GM12801 (cell line): ENCODE measurements at regions not wholly inside any gene's neighbourhood (a gene's known extent, or its start where the extent isn't known, plus 50 kb on each side); places are given as distances from the start of the nearest gene placed in this dataset.

Experiments
- TF ChIP-seq, protein P1 (sequence below): IDR thresholded peaks from one replicate; pipeline ENCODE4 v1.5.1; 2011; ENCODE audit warnings: control low read depth; ENCODE audit not compliant: insufficient read length; ENCODE audit errors: extremely low read depth

DNA sequence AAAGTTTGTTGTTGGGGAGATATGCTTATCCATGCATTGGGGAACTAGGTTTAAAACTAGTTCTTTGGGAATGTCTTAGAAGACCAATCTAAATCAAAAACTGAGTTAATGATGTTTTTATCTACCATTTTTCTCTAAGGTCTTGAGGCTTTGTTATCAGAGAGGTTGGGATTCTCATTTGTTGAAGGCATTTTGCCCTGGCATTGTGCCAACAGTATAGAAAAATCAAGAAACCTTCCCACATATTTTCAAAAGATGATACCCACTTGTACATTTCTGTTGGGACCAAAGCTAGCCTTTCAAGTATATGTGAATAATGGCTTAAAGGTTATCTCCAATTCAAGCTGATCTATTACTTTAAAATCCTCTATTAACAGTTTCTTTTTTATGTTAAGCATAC is 419.8 kb upstream of the KIF2A start:
- TF ChIP-seq, protein P1, sequence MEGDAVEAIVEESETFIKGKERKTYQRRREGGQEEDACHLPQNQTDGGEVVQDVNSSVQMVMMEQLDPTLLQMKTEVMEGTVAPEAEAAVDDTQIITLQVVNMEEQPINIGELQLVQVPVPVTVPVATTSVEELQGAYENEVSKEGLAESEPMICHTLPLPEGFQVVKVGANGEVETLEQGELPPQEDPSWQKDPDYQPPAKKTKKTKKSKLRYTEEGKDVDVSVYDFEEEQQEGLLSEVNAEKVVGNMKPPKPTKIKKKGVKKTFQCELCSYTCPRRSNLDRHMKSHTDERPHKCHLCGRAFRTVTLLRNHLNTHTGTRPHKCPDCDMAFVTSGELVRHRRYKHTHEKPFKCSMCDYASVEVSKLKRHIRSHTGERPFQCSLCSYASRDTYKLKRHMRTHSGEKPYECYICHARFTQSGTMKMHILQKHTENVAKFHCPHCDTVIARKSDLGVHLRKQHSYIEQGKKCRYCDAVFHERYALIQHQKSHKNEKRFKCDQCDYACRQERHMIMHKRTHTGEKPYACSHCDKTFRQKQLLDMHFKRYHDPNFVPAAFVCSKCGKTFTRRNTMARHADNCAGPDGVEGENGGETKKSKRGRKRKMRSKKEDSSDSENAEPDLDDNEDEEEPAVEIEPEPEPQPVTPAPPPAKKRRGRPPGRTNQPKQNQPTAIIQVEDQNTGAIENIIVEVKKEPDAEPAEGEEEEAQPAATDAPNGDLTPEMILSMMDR = no peak

DNA sequence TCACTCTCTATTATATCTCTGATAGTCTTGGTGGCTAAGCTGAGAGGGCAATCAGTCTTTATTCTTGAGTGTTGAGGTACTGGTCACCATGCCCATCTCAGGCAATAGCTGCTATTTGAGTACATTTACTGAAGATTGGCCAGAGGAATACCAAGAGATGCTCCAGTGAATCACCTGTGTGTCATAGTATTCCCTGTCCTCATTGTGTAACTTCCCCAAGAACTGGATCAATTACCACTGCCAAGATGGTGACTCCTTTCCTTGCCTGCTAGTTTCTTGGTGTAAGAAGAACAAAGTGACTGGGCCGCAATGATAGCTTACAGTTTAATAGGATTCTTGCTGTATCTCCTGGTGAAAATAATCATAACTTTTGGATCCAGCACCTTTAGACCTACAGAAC is 418.7 kb upstream of the KIF2A start:
- TF ChIP-seq, protein P1 = no peak

DNA sequence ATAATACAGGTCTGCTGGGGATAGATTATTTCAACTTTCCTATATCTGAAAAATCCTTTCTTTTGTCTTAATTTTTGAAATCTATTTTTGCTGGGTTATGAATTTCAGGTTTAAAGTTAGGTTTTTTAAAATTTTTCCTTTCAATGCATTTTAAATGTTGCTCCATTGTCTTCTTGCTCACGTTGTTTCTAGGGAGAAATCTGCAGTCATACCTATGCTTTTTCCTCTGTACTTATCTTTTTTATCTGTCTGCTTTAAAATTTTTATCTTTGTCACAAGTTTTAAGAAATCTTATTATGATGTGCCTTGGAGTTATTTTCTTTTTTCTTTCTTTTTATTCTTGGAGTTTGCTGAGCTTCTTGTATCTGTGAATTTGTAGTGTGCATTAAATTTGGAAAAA is 412.0 kb upstream of the KIF2A start:
- TF ChIP-seq, protein P1 = no peak

DNA sequence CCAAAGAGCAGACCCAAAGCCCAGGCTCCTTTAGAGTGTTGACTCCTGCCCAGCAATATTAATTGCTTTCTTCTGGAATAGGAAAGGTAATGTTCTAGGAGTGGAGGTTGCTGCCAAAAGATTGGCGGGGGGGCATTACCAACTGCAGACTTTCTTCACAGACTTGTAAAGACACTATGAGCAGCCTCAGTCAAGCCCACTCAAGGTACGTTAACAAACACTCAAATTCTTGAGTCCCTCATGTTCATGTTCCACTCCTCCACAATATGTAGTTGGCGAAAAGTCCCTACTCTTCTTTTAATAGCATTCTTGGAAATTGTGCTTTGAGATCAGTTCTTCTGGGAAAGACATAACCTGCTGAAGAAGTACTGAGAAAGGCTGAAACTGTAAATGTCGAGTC is 409.2 kb upstream of the KIF2A start:
- TF ChIP-seq, protein P1 = no peak

DNA sequence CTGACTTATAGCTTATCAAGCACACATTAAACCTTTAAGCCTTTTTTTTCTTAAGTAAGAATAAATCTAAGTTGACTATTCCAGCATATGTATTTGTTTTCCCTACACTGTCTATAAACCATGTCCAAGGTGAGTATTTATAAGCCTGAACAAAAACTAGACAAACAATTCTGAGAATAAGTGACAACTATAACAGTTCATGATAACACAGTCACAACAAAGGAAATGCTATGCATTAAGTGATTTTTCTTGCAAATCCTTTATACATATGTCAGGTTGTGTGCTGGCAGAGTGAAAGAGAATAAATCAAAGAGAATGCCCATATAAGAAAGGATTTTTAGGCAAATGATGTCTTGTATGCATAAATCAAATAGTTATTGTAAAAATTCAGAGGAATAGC is 408.8 kb upstream of the KIF2A start:
- TF ChIP-seq, protein P1 = no peak

DNA sequence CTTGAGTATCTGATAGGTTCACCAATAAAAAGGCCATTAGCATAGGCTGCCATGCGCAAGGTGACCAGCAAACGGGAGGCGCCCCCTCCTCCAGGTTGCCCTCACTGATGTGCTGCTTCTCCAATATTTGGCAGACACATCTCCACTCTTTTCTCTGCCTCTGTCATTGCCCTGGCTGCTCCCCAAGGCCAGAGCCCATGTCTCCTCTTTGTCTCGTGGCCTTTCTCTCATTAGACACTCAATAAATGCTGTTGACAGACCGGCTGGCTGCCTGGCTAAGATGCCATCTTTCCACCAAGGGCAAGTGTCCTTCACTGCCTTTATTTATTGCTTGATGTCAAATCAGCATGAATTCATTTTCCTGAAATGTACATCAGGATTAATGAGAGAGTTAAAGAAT is 404.0 kb upstream of the KIF2A start:
- TF ChIP-seq, protein P1 = no peak

DNA sequence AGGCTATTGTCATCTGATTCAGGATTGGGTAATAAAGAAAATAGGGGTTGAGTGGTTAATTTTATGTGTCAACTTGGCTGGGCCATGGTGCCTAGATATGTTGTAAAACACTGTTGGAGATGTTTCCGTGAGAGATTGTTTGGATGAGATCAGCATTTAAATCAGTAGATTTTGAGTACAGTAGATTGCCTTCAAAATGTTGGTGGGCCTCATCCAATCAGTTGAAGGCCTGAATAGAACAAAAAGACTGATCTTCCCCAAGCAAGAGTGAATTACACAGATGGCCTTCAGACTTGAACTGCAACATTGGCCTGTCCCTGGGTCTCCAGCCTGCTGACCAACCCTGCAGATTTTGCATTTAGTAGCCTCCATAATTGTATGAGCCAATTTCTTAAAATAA is 401.3 kb upstream of the KIF2A start:
- TF ChIP-seq, protein P1 = no peak

DNA sequence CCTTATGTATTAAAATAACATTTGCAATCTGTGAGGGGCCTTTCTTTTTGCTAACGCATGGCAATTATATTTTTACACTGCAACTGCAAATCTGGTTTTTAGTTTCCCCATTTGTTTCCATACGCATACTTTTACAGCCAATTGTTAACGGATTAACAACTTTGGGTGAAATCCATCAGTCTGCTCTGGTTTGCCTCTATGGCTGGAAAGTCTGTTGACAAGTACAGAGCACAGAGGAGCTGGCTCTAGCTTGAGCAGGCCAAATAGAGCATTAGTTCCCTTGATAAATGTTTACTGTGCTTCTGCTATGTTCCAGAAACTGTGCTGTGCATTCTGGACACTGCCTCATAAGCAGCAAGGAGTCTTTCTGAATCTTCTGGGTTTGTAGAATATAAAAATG is 400.4 kb upstream of the KIF2A start:
- TF ChIP-seq, protein P1 = no peak
